ENCODE measurements at regions not wholly inside any gene's neighbourhood (a gene's known extent, or its start where the extent isn't known, plus 50 kb on each side); places are given as distances from the start of the nearest gene placed in this dataset.

DNA sequence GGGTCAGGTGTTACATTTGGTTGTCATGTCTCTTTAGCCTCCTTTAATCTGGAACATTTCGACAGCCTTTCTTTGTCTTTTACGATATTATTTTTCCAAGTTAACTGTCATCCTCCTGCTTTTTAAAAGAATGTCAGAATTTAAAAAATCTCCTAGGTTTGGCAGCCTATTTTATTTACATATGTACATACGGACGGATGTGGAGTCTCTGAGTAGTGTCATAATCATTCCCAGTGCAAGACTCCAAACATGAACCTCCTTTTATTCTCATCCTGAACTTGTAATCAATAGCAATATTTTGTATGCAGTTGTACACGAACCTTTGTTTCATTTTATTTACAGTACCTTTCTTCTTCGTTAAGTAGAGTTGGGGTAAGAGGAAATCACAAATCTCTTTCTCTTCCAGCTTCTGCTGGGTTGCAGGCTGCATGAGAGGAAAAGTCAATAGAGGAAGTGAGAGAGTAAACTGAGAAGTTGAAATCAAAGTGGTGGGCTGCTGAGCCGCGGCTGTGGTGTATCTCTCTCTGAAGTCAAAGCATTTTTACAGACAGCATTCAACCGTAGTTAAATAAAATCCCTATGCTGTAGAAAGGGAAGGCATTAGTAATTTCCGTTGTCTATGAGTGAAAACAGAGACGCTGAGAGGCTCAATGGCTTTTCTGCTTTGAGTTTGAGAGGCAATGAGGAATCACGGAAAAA, 53.9 kb upstream of the RPS6KA3 start:
- no peak for DNase-seq (ENCODE audit: low spot score)

GRCh38 chrX:20319054-20319453, 52.3 kb upstream of the RPS6KA3 start:
- DNase-seq (ENCODE audit: low spot score), result no peak

GRCh38 chrX:20317873-20318272, 51.2 kb upstream of the RPS6KA3 start:
- DNase-seq (ENCODE audit: low spot score), result no peak

All from D341Med (cell line).